SK-N-DZ (cell line): ENCODE measurements at regions not wholly inside any gene's neighbourhood (a gene's known extent, or its start where the extent isn't known, plus 50 kb on each side); places are given as distances from the start of the nearest gene placed in this dataset.
A peak's percentile ranks its signal among the peaks of the same experiment; 100 is the strongest.

Experiments used
- DNase-seq: peaks from one replicate; pipeline ENCODE4 v3.0.0-alpha.2; 2015; ENCODE audit warnings: low spot score

GRCh38 chr15:91665212-91665611, 188.3 kb upstream of the SLCO3A1 start:
- DNase-seq, result no peak

DNA sequence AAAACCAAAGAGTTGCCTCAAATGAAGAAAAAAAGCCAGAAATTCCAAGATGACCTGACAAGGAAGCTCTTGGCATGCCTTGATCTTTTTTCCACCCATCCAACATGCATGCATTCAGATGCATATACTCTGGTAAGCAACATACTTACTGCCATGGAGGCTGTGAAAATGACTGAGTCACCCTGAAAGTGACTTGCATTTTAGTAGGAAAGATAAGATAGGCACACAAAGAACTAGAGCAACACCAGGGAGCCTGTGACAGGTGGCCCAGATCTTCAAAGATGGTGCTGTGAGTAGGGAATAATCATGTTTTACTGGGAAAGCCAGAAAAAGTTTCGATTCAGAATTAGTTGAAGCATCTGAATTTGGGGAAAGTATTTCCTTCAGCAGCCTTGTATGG, 185.1 kb upstream of the SLCO3A1 start:
- DNase-seq, result no peak

GRCh38 chr15:91670108-91670507, 183.4 kb upstream of the SLCO3A1 start:
- DNase-seq, result no peak

GRCh38 chr15:91678003-91678402, 175.5 kb upstream of the SLCO3A1 start:
- no peak for DNase-seq

- no peak for DNase-seq
Measured at GRCh38 chr15:91679447-91679846, 174.1 kb upstream of the SLCO3A1 start.

- DNase-seq, result no peak
Measured at GRCh38 chr15:91685436-91685835, 168.1 kb upstream of the SLCO3A1 start.

- no peak for DNase-seq
Measured at GRCh38 chr15:91688811-91689210, 164.7 kb upstream of the SLCO3A1 start.

DNA sequence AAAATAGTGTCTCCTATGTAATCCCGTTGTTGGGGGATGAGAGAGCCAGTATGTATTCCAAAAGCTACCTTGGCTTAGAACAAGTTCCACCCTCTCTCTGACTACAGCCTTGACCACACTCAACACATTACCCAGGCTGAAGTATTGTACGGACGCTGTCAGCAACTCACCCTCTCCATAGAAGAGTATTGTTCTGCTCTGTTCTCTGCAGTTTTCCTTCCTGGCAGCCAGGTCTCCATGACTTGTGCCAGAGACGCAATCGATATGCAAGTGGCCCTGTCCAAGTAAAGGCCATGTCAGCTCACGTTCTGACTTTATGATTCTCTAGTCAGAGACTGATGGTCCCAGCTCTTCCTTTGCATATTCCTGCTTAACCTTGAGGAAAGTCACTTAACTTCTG, 164.1 kb upstream of the SLCO3A1 start:
- no peak for DNase-seq

DNA sequence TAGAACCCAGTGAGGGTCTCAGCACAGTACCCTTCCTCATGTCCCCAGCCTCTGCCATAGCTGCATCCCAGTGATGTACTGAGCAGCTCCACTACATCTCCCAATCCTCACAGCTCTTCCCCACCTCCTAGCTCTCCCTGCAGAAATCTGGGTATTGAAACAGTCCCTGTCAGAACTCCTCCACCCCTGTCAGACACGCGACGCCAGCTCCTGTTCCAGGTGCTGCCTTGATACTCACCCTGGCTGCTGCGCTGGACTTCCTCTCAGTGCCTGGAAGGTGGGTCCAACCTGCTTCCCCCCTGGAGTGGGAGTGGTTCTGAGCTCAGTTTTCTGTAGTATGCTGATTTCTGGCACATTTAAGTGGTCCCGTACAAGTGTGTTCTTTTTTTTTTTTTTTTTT, 160.9 kb upstream of the SLCO3A1 start:
- no peak for DNase-seq

DNA sequence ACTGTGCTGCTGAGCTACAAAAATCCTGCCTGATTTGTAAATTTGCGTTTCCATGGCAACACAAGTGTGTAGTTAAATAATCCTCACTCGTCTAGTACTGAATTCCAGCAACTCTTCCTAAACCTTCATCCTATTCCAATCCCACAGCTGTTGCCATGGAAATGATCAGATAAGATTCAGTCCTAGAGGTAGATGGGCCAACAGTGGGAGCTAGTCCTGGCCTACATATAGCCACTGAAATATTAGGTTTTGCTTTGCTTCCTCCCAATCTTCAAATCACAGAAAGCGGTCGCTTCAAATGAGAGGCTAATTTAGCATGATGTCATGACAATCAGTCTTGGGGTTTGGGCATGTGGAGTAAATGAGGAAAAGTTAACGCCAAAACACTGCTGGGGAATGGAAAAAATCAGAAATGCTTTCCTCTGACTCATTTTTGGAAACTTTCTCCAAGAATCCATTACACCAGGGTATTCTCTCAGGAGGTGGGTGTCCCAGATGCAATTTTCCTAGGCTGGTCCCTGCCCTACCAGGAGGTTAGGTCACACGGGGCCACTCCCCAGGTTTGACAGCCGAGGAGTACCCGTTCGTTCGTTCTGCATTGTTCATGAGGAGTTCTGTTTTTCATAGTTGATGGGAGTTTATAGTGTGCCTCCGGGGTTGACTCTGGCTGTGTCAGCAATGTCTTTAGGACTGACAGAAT, 159.2 kb upstream of the SLCO3A1 start:
- peak; percentile 86 for DNase-seq

GRCh38 chr15:91694831-91695210, 158.7 kb upstream of the SLCO3A1 start:
- no peak for DNase-seq

- no peak for DNase-seq
Measured at GRCh38 chr15:91695799-91696198, 157.7 kb upstream of the SLCO3A1 start.

GRCh38 chr15:91696981-91697380, 156.5 kb upstream of the SLCO3A1 start:
- no peak for DNase-seq

DNA sequence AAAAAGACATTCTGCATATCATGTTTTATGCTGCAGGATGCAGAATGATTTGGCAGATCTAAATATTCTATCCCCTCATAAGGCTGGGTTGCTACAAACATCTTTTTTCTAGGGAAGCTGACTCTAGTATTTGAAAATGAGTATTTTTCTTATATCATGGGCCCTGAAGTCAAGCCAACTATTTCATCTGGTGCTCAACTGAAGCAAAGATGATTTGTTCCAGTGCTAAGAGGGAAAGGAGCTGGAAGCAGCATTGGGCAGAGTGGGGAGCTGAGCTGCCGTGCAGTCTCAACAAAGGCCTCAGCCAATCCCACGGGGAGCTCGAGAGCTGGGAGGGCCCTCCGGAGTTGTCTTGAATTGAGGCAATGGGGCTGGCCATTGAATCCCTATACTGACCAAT, 155.3 kb upstream of the SLCO3A1 start:
- DNase-seq, result no peak

- no peak for DNase-seq
Measured at GRCh38 chr15:91699741-91700140, 153.8 kb upstream of the SLCO3A1 start.

DNA sequence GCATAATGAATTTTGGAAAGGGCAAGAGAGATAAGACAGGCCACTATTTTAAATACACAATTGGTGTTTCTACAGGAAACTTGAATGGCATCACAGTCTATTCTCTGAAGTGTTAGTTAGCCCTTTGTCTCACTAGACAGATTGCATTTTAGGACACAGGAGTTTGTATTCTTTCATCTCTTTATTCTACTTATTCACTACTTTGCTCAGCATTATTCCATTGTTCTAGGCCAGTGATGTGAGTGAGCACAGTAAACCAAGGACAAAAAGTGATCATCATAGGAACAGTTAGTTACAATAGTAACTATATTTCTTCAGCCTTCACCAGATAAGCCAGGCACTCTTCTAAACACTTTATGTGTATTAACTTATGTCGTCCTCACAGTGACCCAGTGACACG, 150.2 kb upstream of the SLCO3A1 start:
- DNase-seq, result no peak

- DNase-seq, result no peak
Measured at GRCh38 chr15:91704343-91704742, 149.2 kb upstream of the SLCO3A1 start.

- peak; percentile 86 for DNase-seq
Measured at GRCh38 chr15:91706322-91707032, 147.0 kb upstream of the SLCO3A1 start.

- DNase-seq, result no peak
Measured at GRCh38 chr15:91710080-91710698, 143.3 kb upstream of the SLCO3A1 start.

DNA sequence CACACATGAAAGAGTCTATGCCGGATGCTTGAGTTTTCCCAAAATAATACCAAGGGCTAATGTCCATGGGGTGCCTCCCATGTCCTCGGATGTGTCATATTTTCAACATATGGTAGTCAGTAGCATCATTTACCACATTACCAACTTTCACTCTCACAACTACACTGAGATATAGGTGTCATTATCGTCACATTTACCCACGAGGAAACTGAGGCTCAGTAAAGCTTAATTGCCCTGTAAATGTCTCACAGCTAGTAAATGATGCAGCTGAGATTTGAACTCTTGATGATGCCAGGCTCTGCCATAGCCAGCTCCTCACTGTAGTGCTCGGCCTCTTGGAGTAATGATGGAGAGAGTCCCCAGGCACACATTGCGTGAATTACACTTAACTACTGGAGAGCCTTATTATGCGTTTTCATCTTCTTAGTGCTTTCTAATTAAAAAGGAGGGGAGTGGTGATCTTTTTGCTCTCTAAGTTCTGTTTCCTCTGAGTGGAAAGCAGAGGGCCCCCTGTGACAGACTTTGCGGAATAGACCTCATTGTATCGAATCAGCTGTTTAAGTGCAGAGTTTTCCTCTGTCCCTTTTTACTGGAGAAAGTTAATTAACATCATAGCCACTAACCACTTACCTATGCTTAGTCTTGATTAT, 142.0 kb upstream of the SLCO3A1 start:
- DNase-seq, result no peak

- DNase-seq, result no peak
Measured at GRCh38 chr15:91712286-91712685, 141.2 kb upstream of the SLCO3A1 start.

GRCh38 chr15:91716536-91716935, 137.0 kb upstream of the SLCO3A1 start:
- DNase-seq, result no peak
